ENCODE measurements at regions not wholly inside any gene's neighbourhood (a gene's known extent, or its start where the extent isn't known, plus 50 kb on each side); places are given as distances from the start of the nearest gene placed in this dataset.

DNA sequence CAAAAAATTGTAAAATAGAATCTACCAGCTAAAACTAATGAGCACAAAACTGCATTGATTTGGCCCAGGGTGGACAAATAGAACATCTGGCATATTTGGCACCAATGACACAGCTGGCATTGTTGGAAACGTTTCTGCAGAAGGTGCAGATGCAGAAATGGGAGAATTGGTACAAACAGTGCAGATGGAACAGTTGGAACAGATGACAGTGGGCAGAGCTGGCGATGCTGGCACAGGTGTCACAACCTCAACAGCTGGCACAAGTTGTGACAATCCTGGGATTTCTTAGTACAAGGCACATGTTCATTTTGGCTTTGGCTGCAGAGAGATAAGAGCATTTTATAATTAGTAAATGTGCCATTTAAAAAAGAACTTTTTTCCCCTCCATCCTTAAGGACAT lies 91.1 kb upstream of the ZBTB18 start:
- DNase-seq: no peak
- ChIA-PET CTCF (interaction anchor here (0.9 kb wide), 1 partner anchor 616 kb away, joined by 3 read pairs; no protein-coding TSS in a partner anchor), POLR2A (no interaction called here)
- Histone ChIP-seq H3K9ac (no peak overlapping the region), H3K4me2 (no peak overlapping the region), H3F3A (replicated peaks; ENCODE audit: insufficient read depth) (peaks cover 12% of the 10 kb centered on the region), H3K9me3 (no peaks in the 10 kb centered on the region), H3K27ac (ENCODE audit: low read depth in 2 of 2, low read length in 1 of 2) (no peak overlapping the region), H3K79me2 (ENCODE audit: insufficient read depth) (no peaks in the 10 kb centered on the region), H3K4me3 (ENCODE audit: low read depth in 2 of 2, low read length in 1 of 2) (no peak overlapping the region), H3K9me2 (no peaks in the 10 kb centered on the region), H3K27me3 (ENCODE audit: insufficient read depth) (no peaks in the 10 kb centered on the region), H4K20me1 (ENCODE audit: insufficient read depth) (no peaks in the 10 kb centered on the region), H3K36me3 (replicated peaks in 1 of 2; ENCODE audit: control insufficient read depth in 1 of 2, insufficient read depth in 2 of 2, low read length in 1 of 2) (no peaks in the 10 kb centered on the region), H3K4me1 (ENCODE audit: control insufficient read depth in 1 of 2, insufficient read depth in 2 of 2, low read depth in 1 of 2, low read length in 1 of 2) (peaks cover 0 to 3% of the 10 kb centered on the region in 2 experiments; a peak in 2 of 4 replicates), H2AFZ (ENCODE audit: low read depth) (no peak overlapping the region)
- 65% methylated on average over 2 of the region's 2 CpGs for WGBS (ENCODE audit: low lambda C conversion rate)
- TF ChIP-seq GABPA (IDR thresholded peaks at IDR 0.05; ENCODE audit: low read depth) (no peak), FOXJ3 (CRISPR knock-in tag; IDR thresholded peaks at IDR 0.05) (no peak), SIN3A (IDR thresholded peaks at IDR 0.05; ENCODE audit: borderline replicate concordance, low read depth, low read length) (no peak), GATA2 (CRISPR knock-in tag; IDR thresholded peaks at IDR 0.05) (no peak), JUND (IDR thresholded peaks at IDR 0.05) (no peak), EP300 (IDR thresholded peaks at IDR 0.05; ENCODE audit: borderline replicate concordance in 1 of 2, low read depth in 1 of 2, low read length in 1 of 2) (no peak), NRF1 (IDR thresholded peaks at IDR 0.05; ENCODE audit: low read depth, low read length) (no peak), ELF1 (IDR thresholded peaks at IDR 0.05) (no peak), TEAD4 (IDR thresholded peaks at IDR 0.05; ENCODE audit: borderline replicate concordance, insufficient read depth) (no peak), POLR2AphosphoS5 (IDR thresholded peaks at IDR 0.05; ENCODE audit: low read depth, low read length) (no peak), EZH2phosphoT487 (IDR thresholded peaks at IDR 0.05; ENCODE audit: borderline replicate concordance, low read depth) (no peak), TCF12 (IDR thresholded peaks at IDR 0.05) (no peak), RFX5 (IDR thresholded peaks at IDR 0.05; ENCODE audit: low read length) (no peak)
- TF ChIP-seq, protein P1, sequence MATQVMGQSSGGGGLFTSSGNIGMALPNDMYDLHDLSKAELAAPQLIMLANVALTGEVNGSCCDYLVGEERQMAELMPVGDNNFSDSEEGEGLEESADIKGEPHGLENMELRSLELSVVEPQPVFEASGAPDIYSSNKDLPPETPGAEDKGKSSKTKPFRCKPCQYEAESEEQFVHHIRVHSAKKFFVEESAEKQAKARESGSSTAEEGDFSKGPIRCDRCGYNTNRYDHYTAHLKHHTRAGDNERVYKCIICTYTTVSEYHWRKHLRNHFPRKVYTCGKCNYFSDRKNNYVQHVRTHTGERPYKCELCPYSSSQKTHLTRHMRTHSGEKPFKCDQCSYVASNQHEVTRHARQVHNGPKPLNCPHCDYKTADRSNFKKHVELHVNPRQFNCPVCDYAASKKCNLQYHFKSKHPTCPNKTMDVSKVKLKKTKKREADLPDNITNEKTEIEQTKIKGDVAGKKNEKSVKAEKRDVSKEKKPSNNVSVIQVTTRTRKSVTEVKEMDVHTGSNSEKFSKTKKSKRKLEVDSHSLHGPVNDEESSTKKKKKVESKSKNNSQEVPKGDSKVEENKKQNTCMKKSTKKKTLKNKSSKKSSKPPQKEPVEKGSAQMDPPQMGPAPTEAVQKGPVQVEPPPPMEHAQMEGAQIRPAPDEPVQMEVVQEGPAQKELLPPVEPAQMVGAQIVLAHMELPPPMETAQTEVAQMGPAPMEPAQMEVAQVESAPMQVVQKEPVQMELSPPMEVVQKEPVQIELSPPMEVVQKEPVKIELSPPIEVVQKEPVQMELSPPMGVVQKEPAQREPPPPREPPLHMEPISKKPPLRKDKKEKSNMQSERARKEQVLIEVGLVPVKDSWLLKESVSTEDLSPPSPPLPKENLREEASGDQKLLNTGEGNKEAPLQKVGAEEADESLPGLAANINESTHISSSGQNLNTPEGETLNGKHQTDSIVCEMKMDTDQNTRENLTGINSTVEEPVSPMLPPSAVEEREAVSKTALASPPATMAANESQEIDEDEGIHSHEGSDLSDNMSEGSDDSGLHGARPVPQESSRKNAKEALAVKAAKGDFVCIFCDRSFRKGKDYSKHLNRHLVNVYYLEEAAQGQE (IDR thresholded peaks at IDR 0.05; ENCODE audit: low read depth, low read length): no peak
- TF ChIP-seq, protein P2, sequence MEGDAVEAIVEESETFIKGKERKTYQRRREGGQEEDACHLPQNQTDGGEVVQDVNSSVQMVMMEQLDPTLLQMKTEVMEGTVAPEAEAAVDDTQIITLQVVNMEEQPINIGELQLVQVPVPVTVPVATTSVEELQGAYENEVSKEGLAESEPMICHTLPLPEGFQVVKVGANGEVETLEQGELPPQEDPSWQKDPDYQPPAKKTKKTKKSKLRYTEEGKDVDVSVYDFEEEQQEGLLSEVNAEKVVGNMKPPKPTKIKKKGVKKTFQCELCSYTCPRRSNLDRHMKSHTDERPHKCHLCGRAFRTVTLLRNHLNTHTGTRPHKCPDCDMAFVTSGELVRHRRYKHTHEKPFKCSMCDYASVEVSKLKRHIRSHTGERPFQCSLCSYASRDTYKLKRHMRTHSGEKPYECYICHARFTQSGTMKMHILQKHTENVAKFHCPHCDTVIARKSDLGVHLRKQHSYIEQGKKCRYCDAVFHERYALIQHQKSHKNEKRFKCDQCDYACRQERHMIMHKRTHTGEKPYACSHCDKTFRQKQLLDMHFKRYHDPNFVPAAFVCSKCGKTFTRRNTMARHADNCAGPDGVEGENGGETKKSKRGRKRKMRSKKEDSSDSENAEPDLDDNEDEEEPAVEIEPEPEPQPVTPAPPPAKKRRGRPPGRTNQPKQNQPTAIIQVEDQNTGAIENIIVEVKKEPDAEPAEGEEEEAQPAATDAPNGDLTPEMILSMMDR (IDR thresholded peaks at IDR 0.05): no peak
